ENCODE measurements at regions not wholly inside any gene's neighbourhood (a gene's known extent, or its start where the extent isn't known, plus 50 kb on each side); places are given as distances from the start of the nearest gene placed in this dataset.

DNA sequence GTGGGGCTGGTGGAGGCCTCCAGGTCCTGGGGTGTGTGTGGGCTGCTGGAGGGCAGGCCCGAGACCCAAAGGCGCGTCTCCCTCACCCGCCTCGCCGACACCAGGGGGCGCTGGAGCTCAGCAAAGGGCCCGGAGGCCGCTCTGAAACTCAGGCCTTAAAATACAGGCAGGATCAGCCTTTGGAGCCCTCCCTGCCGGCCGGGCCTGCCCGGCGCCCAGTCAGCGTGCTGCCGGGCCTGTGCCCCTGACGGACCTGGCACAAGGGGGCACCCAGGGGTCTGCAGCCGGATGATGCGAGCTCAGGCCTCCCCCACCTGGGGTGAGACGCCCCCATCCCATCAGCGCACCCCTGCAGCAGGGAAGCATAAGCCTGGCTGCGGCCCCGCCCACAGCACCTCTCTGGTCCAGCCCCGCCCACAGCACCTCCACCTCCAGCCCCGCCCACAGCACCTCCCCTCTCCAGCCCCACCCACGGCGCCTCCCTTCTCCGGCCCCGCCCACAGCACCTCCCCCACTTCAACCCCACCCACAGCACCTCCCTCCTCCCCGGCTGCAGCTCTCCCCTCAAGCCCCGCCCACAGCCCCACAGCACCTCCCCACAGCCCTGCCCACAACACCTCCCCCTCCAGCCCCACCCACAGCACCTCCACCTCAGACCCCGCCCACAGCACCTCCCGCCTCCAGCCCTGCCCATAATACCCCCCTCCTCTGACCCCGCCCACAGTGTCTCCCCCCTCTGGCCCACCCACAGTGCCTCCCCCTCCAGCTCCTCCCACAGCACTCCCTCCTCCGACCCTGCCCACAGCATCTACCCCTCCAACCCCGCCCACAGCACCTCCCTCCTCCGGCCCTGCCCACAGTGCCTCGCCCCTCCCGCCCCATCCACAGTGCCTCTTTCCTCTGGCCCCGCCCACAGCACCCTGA, 92.8 kb upstream of the OTOS start:
- Histone ChIP-seq H3K27me3 (ENCODE audit: control insufficient read depth, insufficient read depth, low read length) (no peaks in the 10 kb centered on the region), H3K4me1 (ENCODE audit: control insufficient read depth, insufficient read depth, low read length) (no peaks in the 10 kb centered on the region), H3K36me3 (ENCODE audit: control insufficient read depth, insufficient read depth, low read length) (no peaks in the 10 kb centered on the region), H3K9ac (ENCODE audit: low read length) (no peak overlapping the region), H3K27ac (ENCODE audit: low read depth, low read length) (no peak overlapping the region), H3K4me3 (ENCODE audit: low read length) (peak overlapping the region; percentile 44)

DNA sequence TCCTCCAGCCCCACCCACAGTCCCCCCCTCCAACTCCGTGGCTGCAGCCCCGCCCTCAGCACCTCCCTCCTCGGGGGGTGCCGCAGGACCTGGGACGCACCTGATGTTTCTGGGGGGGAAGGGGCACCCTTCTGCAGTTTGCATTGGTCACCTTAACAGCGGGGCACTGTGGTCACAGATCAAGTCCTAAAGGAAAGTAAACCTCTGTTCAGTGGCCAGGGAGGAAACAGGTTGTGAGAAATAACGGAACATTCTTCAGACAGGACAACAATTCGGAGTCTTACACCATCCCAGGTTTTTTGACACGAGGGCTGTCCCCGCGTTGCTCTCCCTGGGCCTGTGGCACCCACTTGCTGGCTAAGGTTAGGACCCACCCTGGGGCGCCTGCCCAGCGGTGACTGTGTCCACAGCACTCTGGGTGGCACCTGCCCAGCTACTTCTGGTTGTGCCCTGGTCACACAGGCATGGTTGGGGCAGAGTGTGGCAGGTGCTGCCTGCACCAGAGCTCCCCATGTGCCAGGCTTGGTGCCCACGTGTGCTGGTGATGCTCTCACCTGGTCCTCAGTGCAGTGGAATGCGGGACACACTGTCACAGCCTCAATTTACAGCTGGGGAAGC, 93.5 kb upstream of the OTOS start:
- Histone ChIP-seq H3K36me3 (ENCODE audit: control insufficient read depth, insufficient read depth, low read length) (no peaks in the 10 kb centered on the region), H3K9ac (ENCODE audit: low read length) (no peak overlapping the region), H3K4me3 (ENCODE audit: low read length) (no peak overlapping the region), H3K4me1 (ENCODE audit: control insufficient read depth, insufficient read depth, low read length) (no peaks in the 10 kb centered on the region), H3K27ac (ENCODE audit: low read depth, low read length) (no peak overlapping the region), H3K27me3 (ENCODE audit: control insufficient read depth, insufficient read depth, low read length) (no peaks in the 10 kb centered on the region)

DNA sequence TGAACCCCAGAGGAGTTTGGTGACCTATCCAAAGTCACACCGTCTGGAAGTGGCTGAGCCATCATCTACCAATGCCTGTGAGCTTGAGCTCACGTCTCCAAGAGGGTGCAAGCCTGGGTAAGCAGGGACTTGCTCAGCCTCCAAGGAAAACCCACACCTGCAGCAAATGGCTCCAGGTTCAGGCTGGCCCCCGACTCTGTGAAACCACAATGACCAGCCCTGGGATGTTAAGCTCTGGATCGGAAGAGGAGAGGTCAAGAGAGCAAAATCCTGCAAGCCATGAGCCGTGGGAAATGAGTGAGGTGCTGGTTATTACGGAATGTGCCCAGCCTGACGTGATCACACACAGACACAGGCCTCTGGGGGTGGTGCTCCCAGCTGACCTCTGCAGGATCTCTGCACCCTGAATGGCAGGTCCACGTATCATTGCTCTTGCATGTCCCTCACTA, 94.1 kb upstream of the OTOS start:
- no peaks in the 10 kb centered on the region for H3K36me3 ChIP-seq (ENCODE audit: control insufficient read depth, insufficient read depth, low read length)
- H3K27ac ChIP-seq (ENCODE audit: low read depth, low read length), result no peak overlapping the region
- no peaks in the 10 kb centered on the region for H3K27me3 ChIP-seq (ENCODE audit: control insufficient read depth, insufficient read depth, low read length)
- no peak overlapping the region for H3K4me3 ChIP-seq (ENCODE audit: low read length)
- H3K4me1 ChIP-seq (ENCODE audit: control insufficient read depth, insufficient read depth, low read length), result no peaks in the 10 kb centered on the region
- no peak overlapping the region for H3K9ac ChIP-seq (ENCODE audit: low read length)

DNA sequence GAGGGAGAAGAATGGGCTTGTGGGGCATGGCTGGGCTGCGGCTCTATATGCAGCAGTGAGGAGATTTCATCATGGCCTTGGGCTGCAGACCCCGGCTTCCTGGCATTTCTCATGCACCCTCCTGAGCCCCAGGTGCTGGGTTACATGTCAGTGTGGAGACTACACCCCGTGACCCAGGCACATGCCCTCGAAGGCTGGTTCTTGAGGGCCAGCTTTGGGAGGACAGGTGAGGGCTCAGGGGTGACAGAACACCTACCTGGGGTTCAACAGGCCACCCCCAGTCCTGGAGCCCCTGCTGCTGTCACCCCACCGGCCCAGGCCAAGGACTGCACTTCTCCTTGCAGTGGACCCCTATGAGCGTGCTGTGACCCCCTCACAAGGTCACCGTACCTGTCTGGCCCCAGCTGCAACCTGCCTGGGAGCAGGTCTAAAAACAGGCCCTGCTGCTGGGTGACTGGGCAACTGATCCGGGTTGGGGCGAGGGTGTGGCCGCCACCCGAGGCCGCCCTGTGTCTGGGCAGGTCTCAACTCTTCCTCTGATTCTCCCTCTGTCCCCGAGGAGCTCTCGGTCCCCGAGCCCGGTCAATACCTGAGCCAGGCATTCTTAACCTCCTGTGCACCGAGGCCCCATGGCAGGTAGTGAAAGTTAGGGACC, 94.8 kb upstream of the OTOS start:
- no peaks in the 10 kb centered on the region for H3K27me3 ChIP-seq (ENCODE audit: control insufficient read depth, insufficient read depth, low read length)
- H3K36me3 ChIP-seq (ENCODE audit: control insufficient read depth, insufficient read depth, low read length), result no peaks in the 10 kb centered on the region
- no peak overlapping the region for H3K4me3 ChIP-seq (ENCODE audit: low read length)
- H3K4me1 ChIP-seq (ENCODE audit: control insufficient read depth, insufficient read depth, low read length), result no peaks in the 10 kb centered on the region
- H3K27ac ChIP-seq (ENCODE audit: low read depth, low read length), result no peak overlapping the region
- no peak overlapping the region for H3K9ac ChIP-seq (ENCODE audit: low read length)

DNA sequence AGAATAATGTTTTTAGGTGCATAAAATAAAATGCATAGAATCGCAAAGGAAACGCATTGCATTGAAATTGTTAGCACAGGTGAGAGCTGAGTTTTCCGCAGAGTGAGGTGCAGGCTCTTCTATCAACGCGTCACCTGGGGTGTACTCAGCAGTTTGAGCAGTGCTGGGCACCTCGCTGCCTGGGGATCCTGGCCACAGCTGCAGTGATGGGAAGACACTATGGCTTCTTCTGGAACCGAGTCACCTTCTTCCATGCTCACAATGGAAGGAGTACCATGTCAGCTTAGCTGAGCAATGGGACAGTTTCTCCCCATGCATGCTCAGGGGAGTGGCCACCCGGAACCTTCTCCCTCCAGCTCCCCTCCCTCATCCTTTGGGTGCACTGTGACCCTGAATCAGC, 95.4 kb upstream of the OTOS start:
- no peak overlapping the region for H3K4me3 ChIP-seq (ENCODE audit: low read length)
- no peaks in the 10 kb centered on the region for H3K4me1 ChIP-seq (ENCODE audit: control insufficient read depth, insufficient read depth, low read length)
- no peak overlapping the region for H3K9ac ChIP-seq (ENCODE audit: low read length)
- no peak overlapping the region for H3K27ac ChIP-seq (ENCODE audit: low read depth, low read length)
- H3K27me3 ChIP-seq (ENCODE audit: control insufficient read depth, insufficient read depth, low read length), result no peaks in the 10 kb centered on the region
- no peaks in the 10 kb centered on the region for H3K36me3 ChIP-seq (ENCODE audit: control insufficient read depth, insufficient read depth, low read length)

DNA sequence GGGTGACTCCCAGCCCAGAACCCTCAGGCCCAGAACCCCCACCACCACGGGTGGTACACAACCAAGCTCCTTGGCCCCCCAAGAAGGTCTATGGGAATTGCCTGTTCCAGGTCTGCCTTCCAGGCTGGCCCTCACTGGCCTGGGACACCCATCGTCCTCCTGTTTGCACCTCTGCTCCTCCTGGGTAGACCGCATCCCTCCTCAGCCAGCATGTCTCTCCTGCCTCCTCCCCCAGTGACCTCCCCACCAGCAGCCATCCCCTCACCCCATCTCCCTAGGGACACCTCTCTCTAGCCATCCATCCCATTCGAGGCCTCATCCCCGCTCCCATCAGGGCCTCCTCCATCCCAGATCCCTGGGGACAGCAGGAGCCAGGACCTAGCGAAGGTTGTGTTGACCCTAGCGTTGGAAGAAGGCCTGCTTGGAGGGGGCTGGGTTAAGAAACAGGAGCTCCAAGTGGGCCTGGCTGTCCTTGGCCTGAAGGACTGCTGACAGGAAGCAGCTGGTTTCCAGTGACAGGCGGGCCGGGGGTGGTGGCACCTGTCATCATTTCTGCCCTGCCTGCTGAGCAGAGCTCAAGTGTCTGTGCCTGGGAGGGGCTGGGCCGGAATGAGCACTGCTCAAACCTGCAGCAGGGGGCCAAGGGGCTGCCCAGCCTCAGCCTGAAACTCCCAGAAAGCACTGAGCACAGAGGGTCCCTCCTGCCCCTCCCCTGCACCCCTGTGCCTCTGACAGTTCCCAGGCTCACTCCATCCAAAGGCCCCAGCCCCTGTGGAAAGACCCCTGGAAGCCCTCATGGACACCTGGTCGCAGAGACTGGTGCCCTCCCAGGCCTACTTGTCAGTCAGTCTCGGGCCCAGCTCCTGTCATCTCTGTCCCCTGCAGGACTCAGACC, 96.0 kb upstream of the OTOS start:
- Histone ChIP-seq H3K27ac (ENCODE audit: low read depth, low read length) (no peak overlapping the region), H3K9ac (ENCODE audit: low read length) (no peak overlapping the region), H3K4me1 (ENCODE audit: control insufficient read depth, insufficient read depth, low read length) (no peaks in the 10 kb centered on the region)

DNA sequence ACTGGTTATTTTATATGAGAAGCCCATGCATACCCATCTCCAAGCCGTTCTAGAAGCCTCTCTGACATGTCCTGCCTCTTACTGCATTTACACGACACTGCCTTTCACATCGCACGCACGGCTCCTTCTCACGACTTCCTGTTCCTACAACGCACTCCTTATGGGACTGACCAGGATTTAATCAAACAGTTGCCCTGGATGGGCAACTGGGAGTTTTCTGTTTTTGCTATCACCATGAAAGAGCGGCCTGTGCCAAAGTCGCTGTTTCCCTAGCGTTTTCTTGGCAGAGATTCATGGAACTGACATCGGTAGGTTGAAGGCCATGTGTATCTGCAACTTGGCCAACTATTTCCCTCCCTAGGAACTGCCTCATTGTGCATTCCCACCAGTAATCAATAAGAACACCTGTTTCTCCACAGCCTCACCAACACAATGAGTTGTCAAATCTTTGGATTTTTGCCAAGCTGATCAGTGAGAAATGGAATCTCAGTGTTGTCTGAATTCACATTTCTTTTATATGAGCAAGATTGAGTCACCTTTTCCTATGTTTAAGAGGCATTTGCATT, 97.2 kb upstream of the OTOS start:
- Histone ChIP-seq H3K36me3 (ENCODE audit: control insufficient read depth, insufficient read depth, low read length) (no peaks in the 10 kb centered on the region), H3K4me1 (ENCODE audit: control insufficient read depth, insufficient read depth, low read length) (no peaks in the 10 kb centered on the region), H3K4me3 (ENCODE audit: low read length) (no peak overlapping the region), H3K27me3 (ENCODE audit: control insufficient read depth, insufficient read depth, low read length) (no peaks in the 10 kb centered on the region), H3K27ac (ENCODE audit: low read depth, low read length) (no peak overlapping the region), H3K9ac (ENCODE audit: low read length) (no peak overlapping the region)

More for the DNA sequence above, 96.0 kb upstream of the OTOS start:
- no peaks in the 10 kb centered on the region for H3K27me3 ChIP-seq (ENCODE audit: control insufficient read depth, insufficient read depth, low read length)
- H3K36me3 ChIP-seq (ENCODE audit: control insufficient read depth, insufficient read depth, low read length), result no peaks in the 10 kb centered on the region
- no peak overlapping the region for H3K4me3 ChIP-seq (ENCODE audit: low read length)

DNA sequence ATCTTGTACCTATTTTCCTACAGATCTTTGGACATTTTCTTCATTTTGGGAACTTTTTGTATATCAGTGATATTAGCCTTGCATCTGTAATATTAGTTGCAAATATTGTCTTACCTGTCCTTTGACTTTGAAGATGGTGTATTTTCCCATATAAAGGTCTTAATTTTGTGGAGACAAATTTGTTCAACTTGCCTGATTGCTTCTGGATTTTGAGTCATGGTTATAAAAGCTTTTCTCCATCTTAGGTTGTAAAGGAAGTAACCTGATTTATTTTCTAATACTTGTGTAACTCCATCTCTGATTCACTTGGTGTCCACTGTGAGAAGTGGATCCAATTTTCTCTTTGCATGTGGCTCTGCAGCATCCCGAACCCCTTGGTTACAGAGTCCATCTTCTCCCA, 97.7 kb upstream of the OTOS start:
- no peak overlapping the region for H3K9ac ChIP-seq (ENCODE audit: low read length)
- H3K36me3 ChIP-seq (ENCODE audit: control insufficient read depth, insufficient read depth, low read length), result no peaks in the 10 kb centered on the region
- no peak overlapping the region for H3K27ac ChIP-seq (ENCODE audit: low read depth, low read length)
- H3K4me1 ChIP-seq (ENCODE audit: control insufficient read depth, insufficient read depth, low read length), result no peaks in the 10 kb centered on the region
- H3K27me3 ChIP-seq (ENCODE audit: control insufficient read depth, insufficient read depth, low read length), result no peaks in the 10 kb centered on the region
- H3K4me3 ChIP-seq (ENCODE audit: low read length), result no peak overlapping the region

DNA sequence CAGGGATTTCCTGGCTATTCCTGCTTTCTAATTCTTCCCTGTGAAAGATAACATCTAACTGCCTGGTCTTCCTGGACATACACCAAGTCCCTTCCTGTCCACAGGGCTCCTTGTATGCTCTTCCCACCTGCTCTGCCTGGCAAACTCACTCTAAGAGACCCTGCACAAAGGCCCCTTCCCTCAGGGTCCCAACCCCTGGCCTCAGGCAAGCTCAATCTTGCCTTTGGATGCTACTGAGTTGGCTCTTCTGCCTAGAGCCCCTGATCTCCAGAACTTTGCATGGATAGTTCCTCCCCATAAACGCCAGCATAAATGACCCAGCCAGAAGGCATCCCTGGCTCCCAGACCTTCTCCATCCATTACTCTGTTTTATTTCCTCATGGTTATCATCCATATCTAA, 98.3 kb upstream of the OTOS start:
- Histone ChIP-seq H3K4me3 (ENCODE audit: low read length) (no peak overlapping the region), H3K27me3 (ENCODE audit: control insufficient read depth, insufficient read depth, low read length) (no peaks in the 10 kb centered on the region), H3K36me3 (ENCODE audit: control insufficient read depth, insufficient read depth, low read length) (no peaks in the 10 kb centered on the region), H3K9ac (ENCODE audit: low read length) (no peak overlapping the region), H3K27ac (ENCODE audit: low read depth, low read length) (no peak overlapping the region), H3K4me1 (ENCODE audit: control insufficient read depth, insufficient read depth, low read length) (no peaks in the 10 kb centered on the region)

DNA sequence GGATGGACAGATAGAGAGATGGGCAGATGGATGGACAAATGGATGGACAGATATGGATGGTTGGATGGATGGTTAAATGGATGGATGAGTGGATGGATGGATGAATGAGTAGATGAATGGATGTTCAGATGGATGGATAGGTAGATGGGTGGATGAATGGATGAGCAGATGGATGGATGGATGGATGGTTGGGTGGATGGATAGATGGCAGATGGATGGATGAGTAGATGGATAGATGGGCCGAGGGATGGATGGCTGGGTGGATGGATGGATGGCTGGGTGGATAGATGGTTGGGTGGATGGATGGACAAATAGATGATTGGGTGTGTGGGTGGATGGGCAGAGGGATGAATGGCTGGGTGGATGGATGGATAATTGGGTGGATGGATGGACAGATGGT, 98.9 kb upstream of the OTOS start:
- H3K36me3 ChIP-seq (ENCODE audit: control insufficient read depth, insufficient read depth, low read length), result no peaks in the 10 kb centered on the region

DNA sequence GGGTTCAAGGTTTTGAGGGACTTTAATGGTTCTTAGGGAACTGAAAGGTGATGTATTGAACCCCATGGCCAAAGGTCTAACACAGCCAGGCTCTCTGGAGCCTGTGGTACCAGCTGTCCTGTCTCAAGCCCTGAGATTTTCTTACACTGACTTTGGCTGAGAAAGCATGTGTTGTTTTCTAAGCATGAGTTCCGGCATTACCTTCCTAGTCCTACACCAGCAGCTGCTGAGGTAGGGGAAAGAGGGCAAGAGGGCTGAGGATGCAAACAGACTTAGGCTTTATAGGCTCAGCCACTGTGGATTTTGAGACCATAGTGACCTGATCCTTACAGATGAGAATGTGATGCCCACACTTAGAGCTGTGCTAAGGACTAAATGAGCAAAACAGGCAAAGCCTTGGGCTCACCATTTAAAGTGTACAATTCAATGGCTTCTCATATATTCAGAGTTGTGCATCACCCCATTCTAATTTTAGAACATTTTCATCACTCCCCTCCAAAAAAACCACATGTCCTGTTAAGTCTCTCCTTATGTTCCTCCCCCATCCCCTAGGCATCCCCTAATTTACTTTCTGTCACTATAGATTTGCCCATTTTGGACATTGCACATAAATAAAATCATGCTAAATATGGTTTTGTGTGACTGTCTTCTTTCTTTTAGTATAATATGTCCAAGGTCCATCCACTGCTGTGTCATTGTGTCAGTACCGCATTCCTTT, 99.7 kb upstream of the OTOS start:
- Histone ChIP-seq H3K27me3 (ENCODE audit: control insufficient read depth, insufficient read depth, low read length) (no peaks in the 10 kb centered on the region), H3K36me3 (ENCODE audit: control insufficient read depth, insufficient read depth, low read length) (no peaks in the 10 kb centered on the region), H3K27ac (ENCODE audit: low read depth, low read length) (no peak overlapping the region), H3K4me1 (ENCODE audit: control insufficient read depth, insufficient read depth, low read length) (no peaks in the 10 kb centered on the region), H3K4me3 (ENCODE audit: low read length) (no peak overlapping the region), H3K9ac (ENCODE audit: low read length) (no peak overlapping the region)

More for the DNA sequence above, 98.9 kb upstream of the OTOS start:
- Histone ChIP-seq H3K9ac (ENCODE audit: low read length) (no peak overlapping the region), H3K27ac (ENCODE audit: low read depth, low read length) (no peak overlapping the region), H3K27me3 (ENCODE audit: control insufficient read depth, insufficient read depth, low read length) (no peaks in the 10 kb centered on the region), H3K4me1 (ENCODE audit: control insufficient read depth, insufficient read depth, low read length) (no peaks in the 10 kb centered on the region), H3K4me3 (ENCODE audit: low read length) (no peak overlapping the region)

All from rectal smooth muscle tissue (tissue), 1 donor.